ENCODE measurements at regions not wholly inside any gene's neighbourhood (a gene's known extent, or its start where the extent isn't known, plus 50 kb on each side); places are given as distances from the start of the nearest gene placed in this dataset.

GRCh38 chr12:83462419-83462818, 775.7 kb downstream of the TMTC2 start:
- TF ChIP-seq POLR2A (IDR thresholded peaks at IDR 0.05; ENCODE audit: low read depth, low read length) (no peak), POLR2AphosphoS5 (IDR thresholded peaks at IDR 0.05; ENCODE audit: low read depth, low read length) (no peak)
